Pons (tissue), 1 donor: ENCODE measurements at regions not wholly inside any gene's neighbourhood (a gene's known extent, or its start where the extent isn't known, plus 50 kb on each side); places are given as distances from the start of the nearest gene placed in this dataset.

ENCODE experiments used
- DNase-seq: peaks from one replicate; pipeline ENCODE4 v3.0.0-alpha.2; 2016; ENCODE audit warnings: low spot score

GRCh38 chr3:86175593-86176444 is 815.1 kb downstream of the VGLL3 start:
- no peak for DNase-seq

GRCh38 chr3:86175051-86175536 is 815.9 kb downstream of the VGLL3 start:
- DNase-seq: no peak

GRCh38 chr3:86173401-86173800 is 817.5 kb downstream of the VGLL3 start:
- DNase-seq: no peak

GRCh38 chr3:86168512-86168911 is 822.4 kb downstream of the VGLL3 start:
- no peak for DNase-seq

- no peak for DNase-seq
Measured at GRCh38 chr3:86162521-86162920, 828.4 kb downstream of the VGLL3 start.

- DNase-seq: no peak
Measured at GRCh38 chr3:86161493-86161892, 829.5 kb downstream of the VGLL3 start.

DNA sequence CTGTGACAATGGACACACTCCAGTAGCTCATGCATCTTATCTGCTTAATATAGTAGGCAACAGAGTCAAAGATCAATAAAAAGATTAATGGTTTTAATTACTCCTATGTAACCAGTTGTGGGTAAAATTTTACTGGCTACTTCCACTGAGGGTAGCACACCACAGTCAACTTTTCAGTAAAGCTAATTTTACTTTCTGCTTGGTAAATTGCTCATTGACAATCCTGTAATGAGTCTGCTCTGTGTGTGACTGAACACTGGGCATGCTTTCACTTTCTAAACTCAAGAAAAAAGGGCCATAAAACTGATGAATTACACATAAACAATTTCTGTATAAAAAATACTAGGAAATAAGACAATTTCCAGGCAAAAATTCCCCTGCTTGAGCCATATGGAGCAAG is 838.3 kb downstream of the VGLL3 start:
- DNase-seq: no peak

DNA sequence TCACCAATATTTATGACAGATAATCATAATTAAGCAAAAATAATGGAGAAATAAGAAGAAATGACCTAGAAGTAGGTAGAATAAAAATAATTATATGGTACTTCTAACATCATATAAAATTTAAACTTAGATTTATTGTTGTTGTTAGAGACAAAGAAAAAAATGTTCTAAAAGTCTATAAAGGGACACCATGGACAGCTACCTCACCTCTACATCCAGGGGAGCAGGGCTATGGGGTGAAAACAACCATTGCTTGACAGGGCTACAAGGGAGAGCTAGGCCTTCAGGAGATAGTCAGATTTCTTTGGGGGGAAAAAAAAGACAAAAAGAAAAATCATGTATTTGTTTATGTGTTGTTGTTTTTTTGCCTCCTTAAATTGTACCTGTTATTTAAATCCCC is 841.9 kb downstream of the VGLL3 start:
- no peak for DNase-seq

GRCh38 chr3:86147119-86147518 is 843.8 kb downstream of the VGLL3 start:
- no peak for DNase-seq

- no peak for DNase-seq
Measured at GRCh38 chr3:86126552-86126951, 864.4 kb downstream of the VGLL3 start.
